HepG2 (cell line): ENCODE measurements at regions not wholly inside any gene's neighbourhood (a gene's known extent, or its start where the extent isn't known, plus 50 kb on each side); places are given as distances from the start of the nearest gene placed in this dataset.

Experiments
- ATAC-seq: fragments of 200-7000 bp; cut with Tn5 transposase; 3 replicates; pipeline ENCODE4 v1.9.1; 2020; ENCODE audit warnings: mild to moderate bottlenecking, moderate library complexity
- BruUV-seq: library from RNA; stranded (reverse); fragments of 400-500 nt; replicated peaks from 2 replicates; lab custom pipeline; 2021; lab: Mats Ljungman, UMichigan
- CTCF ChIA-PET: fragments of 300-600 bp; formaldehyde crosslinking; extraction: SDS; loops from one replicate; lab custom pipeline; 2021; ENCODE audit warnings: low total read pairs, inconsistent platforms, low intra/inter-chr PET ratio; lab: Yijun Ruan, JAX
- POLR2A ChIA-PET: fragments of 350-600 bp; sonication (Branson Sonifier 250); formaldehyde crosslinking; loops from one replicate; lab custom pipeline; 2020; ENCODE audit warnings: antibody characterized with exemption, inconsistent platforms; lab: Yijun Ruan, JAX
- DNase-seq: peaks from one replicate; pipeline ENCODE4 v3.0.0-alpha.2; 2015; ENCODE audit warnings: low spot score
- FAIRE-seq: peaks from 3 replicates; lab custom pipeline; 2011; peaks lifted over from hg19 to GRCh38; lab: Jason Lieb, UNC
- H2AFZ ChIP-seq: one replicate; pipeline ENCODE4 v1.6.1; 2011; ENCODE audit warnings: low read length, inconsistent platforms
- H3K27ac ChIP-seq: fragments of 300-600 bp; 3 replicates; pipeline ENCODE4 v1.8.0; 2011; ENCODE audit warnings: mixed run types, mild to moderate bottlenecking, mixed read lengths, low read length, inconsistent platforms; ENCODE audit not compliant: insufficient read depth; ENCODE audit errors: extremely low read length
- H3K27me3 ChIP-seq, 2 experiments: fragments of 200-600 bp in 1 of 2; 2 replicates in 1 of 2; 3 replicates in 1 of 2; pipeline versions ENCODE4 v1.6.0 to v1.8.0; 2011; ENCODE audit warnings: low read length in 2 of 2, mild to moderate bottlenecking in 2 of 2, moderate library complexity in 2 of 2, inconsistent platforms in 1 of 2; ENCODE audit not compliant: insufficient read depth in 2 of 2, control insufficient read depth in 1 of 2
- H3K36me3 ChIP-seq, 2 experiments: fragments of 200-600 bp in 1 of 2; replicated peaks in 1 of 2; 2 replicates in 1 of 2; 3 replicates in 1 of 2; pipeline versions ENCODE4 v1.5.1 to v1.8.0; 2011; ENCODE audit warnings: low read length in 2 of 2, inconsistent platforms in 1 of 2; ENCODE audit not compliant: insufficient read depth in 2 of 2, control insufficient read depth in 1 of 2
- H3K4me1 ChIP-seq: 2 replicates; pipeline ENCODE4 v1.5.1; 2012; ENCODE audit warnings: low read length, inconsistent platforms; ENCODE audit not compliant: insufficient read depth
- H3K4me2 ChIP-seq: 2 replicates; pipeline ENCODE4 v1.6.0; 2011; ENCODE audit warnings: low read depth, low read length, inconsistent platforms
- H3K4me3 ChIP-seq, 3 experiments: fragments of 200-600 bp in 1 of 3; sonication (generic), shearing (Covaris generic) in 1 of 3; replicated peaks in 1 of 3; 2 replicates each; pipeline ENCODE4 v1.5.1; 2011 to 2016; ENCODE audit warnings: low read length in 3 of 3, inconsistent platforms in 2 of 3, low read depth in 2 of 3, mild to moderate bottlenecking in 2 of 3, control low read depth in 1 of 3, mixed read lengths in 1 of 3; ENCODE audit not compliant: insufficient read depth in 1 of 3
- H3K79me2 ChIP-seq: one replicate; pipeline ENCODE4 v1.6.1; 2011; ENCODE audit warnings: low read length, inconsistent platforms; ENCODE audit not compliant: insufficient read depth
- H3K9ac ChIP-seq: 2 replicates; pipeline ENCODE4 v1.6.0; 2011; ENCODE audit warnings: mild to moderate bottlenecking, low read depth, low read length, inconsistent platforms; ENCODE audit not compliant: insufficient read depth
- H3K9me3 ChIP-seq: 2 replicates; pipeline ENCODE4 v1.5.1; 2012; ENCODE audit warnings: mild to moderate bottlenecking, low read length
- H4K20me1 ChIP-seq: 2 replicates; pipeline ENCODE4 v1.6.0; 2011; ENCODE audit warnings: inconsistent platforms, mild to moderate bottlenecking, low read length, moderate library complexity; ENCODE audit not compliant: insufficient read depth
- AFF4 ChIP-seq: sonication (generic); formaldehyde crosslinking; IDR thresholded peaks from 2 replicates; pipeline ENCODE4 v1.4.0; 2020; ENCODE audit warnings: missing genetic modification reagents
- ATRX ChIP-seq: sonication (generic); formaldehyde crosslinking; IDR thresholded peaks from 2 replicates; pipeline ENCODE4 v1.4.0; 2020; ENCODE audit warnings: missing genetic modification reagents, borderline replicate concordance
- CREBL2 ChIP-seq: sonication (generic); formaldehyde crosslinking; IDR thresholded peaks from 2 replicates; pipeline ENCODE4 v1.8.1; 2023; ENCODE audit warnings: missing genetic modification reagents, mild to moderate bottlenecking, borderline replicate concordance
- FOXP1 ChIP-seq, 2 experiments: fragments of 450-650 bp in 1 of 2; IDR thresholded peaks; 2 replicates each; pipeline ENCODE4 v1.6.1; 2017 to 2018; ENCODE audit warnings: antibody characterized with exemption in 1 of 2
- MEIS2 ChIP-seq: sonication (generic); formaldehyde crosslinking; IDR thresholded peaks from 2 replicates; pipeline ENCODE4 v1.9.0; 2021; ENCODE audit warnings: mild to moderate bottlenecking, missing genetic modification reagents
- RFXANK ChIP-seq: IDR thresholded peaks from 2 replicates; pipeline ENCODE4 v1.6.1; 2016
- STAG1 ChIP-seq: sonication (generic); formaldehyde crosslinking; IDR thresholded peaks from 2 replicates; pipeline ENCODE4 v1.4.0; 2020; ENCODE audit warnings: missing genetic modification reagents
- ZBTB20 ChIP-seq: sonication (generic); formaldehyde crosslinking; IDR thresholded peaks from 2 replicates; pipeline ENCODE4 v1.8.1; 2023; ENCODE audit warnings: missing genetic modification reagents, low read depth, mild to moderate bottlenecking, borderline replicate concordance
- ZNF343 ChIP-seq: sonication (generic); formaldehyde crosslinking; IDR thresholded peaks from 2 replicates; pipeline ENCODE4 v1.4.0; 2020; ENCODE audit warnings: mild to moderate bottlenecking, missing genetic modification reagents
- ZNF513 ChIP-seq: sonication (generic); formaldehyde crosslinking; conservative IDR thresholded peaks from 2 replicates; pipeline ENCODE4 v1.5.0; 2020; ENCODE audit warnings: missing genetic modification reagents
- ZNF563 ChIP-seq: sonication (generic); formaldehyde crosslinking; IDR thresholded peaks from 2 replicates; pipeline ENCODE4 v1.8.0; 2022; ENCODE audit warnings: mild to moderate bottlenecking, moderate library complexity, missing genetic modification reagents
- ZNF639 ChIP-seq: conservative IDR thresholded peaks from 2 replicates; pipeline ENCODE4 v1.6.1; 2018; ENCODE audit warnings: missing genetic modification reagents
- WGBS: methylation state at CpG from one replicate; pipeline ENCODE4 v1.1.6; 2017; ENCODE audit warnings: low lambda C conversion rate; 5-methylcytosine and 5-hydroxymethylcytosine counted together
- in situ Hi-C: cut with HindIII; loops from 2 replicates; pipeline ENCODE4 v1.10.0; 2017; ENCODE audit warnings: low pct_unique_long_range_greater_than_20kb; ENCODE audit not compliant: extremely low pct_ligation_motif_present
- intact Hi-C: fragments of 100-400 bp; cut with micrococcal nuclease; formaldehyde crosslinking; loops from one replicate; pipeline ENCODE4 v1.10.0; 2022; ENCODE audit not compliant: unreplicated experiment
- TF ChIP-seq, protein P1 (sequence below): sonication (generic); formaldehyde crosslinking; IDR thresholded peaks from 2 replicates; pipeline ENCODE4 v1.5.0; 2020; ENCODE audit warnings: mild to moderate bottlenecking, missing genetic modification reagents

DNA sequence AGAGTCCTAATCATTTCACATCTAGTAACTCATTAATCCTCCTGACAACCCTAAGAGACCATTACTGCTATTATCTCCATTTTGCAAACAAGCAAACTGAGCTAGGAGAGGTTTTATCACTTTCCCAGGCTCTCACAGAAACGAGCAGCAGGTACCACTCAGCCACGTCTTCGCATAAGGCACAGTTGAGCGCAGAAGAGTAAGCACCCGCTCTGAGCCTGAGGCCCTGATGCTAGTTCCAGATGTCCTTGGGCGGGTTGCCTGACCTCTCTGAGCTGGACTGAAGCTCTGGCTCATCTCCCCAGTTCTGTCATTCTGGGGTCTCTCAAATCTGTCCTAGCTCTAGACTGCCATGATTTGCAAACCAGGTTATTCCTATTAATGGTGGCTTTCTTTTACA is 72.6 kb upstream of the FRMD4A start (continued):
- TF ChIP-seq ZBTB20 (CRISPR knock-in tag) (no peak), AFF4 (no peak), ZNF563 (CRISPR knock-in tag) (no peak), ZNF513 (CRISPR knock-in tag) (no peak)

DNA sequence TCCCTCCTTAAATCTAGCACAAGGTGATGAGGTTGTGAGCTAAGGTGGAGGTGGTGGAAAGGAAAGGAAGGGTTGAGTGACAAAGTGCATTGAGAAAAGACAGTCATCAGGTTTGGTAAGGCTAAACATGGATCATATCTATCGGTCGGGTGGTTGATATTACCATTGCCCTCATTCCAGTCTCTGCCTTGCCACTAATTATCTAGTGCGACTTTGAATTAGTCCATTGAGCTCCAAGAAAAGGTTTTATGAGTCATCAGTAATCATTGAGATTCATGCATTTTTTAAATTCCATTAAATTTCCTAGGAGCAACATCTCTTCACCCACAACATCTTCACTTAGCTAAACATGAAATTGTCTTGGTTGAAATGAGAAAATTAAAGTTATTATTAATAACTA is 68.9 kb upstream of the FRMD4A start:
- ChIA-PET CTCF (no interaction called here), POLR2A (no interaction called here)
- H3K27me3 ChIP-seq, result no peaks in the 10 kb centered on the region; a peak in 1 of 5 replicates
- FAIRE-seq (no peak), ATAC-seq (no peak), DNase-seq (no peak)
- no peak overlapping the region for H2AFZ ChIP-seq
- WGBS, result 3% methylated on average over 3 of the region's 3 CpGs
- H3K4me2 ChIP-seq, result no peak overlapping the region
- no peak overlapping the region for H3K4me3 ChIP-seq
- BruUV-seq, result no TSS peak
- H4K20me1 ChIP-seq, result no peaks in the 10 kb centered on the region
- H3K36me3 ChIP-seq, result no peaks in the 10 kb centered on the region
- H3K27ac ChIP-seq, result no peak overlapping the region
- intact Hi-C loops, result no loop called here
- no peak overlapping the region for H3K9ac ChIP-seq
- in situ Hi-C loops, result no loop called here
- H3K9me3 ChIP-seq, result no peaks in the 10 kb centered on the region
- H3K4me1 ChIP-seq, result no peaks in the 10 kb centered on the region
- no peaks in the 10 kb centered on the region for H3K79me2 ChIP-seq
- TF ChIP-seq RFXANK (CRISPR knock-in tag) (no peak), ATRX (CRISPR knock-in tag) (no peak), CREBL2 (no peak), MEIS2 (CRISPR knock-in tag) (no peak), STAG1 (CRISPR knock-in tag) (no peak), ZNF639 (CRISPR knock-in tag) (no peak), ZNF343 (CRISPR knock-in tag) (no peak), FOXP1 (IDR thresholded peaks at IDR 0.05) (no peak), FOXP1 (CRISPR knock-in tag; IDR thresholded peaks at IDR 0.05) (no peak)
- TF ChIP-seq, protein P1, sequence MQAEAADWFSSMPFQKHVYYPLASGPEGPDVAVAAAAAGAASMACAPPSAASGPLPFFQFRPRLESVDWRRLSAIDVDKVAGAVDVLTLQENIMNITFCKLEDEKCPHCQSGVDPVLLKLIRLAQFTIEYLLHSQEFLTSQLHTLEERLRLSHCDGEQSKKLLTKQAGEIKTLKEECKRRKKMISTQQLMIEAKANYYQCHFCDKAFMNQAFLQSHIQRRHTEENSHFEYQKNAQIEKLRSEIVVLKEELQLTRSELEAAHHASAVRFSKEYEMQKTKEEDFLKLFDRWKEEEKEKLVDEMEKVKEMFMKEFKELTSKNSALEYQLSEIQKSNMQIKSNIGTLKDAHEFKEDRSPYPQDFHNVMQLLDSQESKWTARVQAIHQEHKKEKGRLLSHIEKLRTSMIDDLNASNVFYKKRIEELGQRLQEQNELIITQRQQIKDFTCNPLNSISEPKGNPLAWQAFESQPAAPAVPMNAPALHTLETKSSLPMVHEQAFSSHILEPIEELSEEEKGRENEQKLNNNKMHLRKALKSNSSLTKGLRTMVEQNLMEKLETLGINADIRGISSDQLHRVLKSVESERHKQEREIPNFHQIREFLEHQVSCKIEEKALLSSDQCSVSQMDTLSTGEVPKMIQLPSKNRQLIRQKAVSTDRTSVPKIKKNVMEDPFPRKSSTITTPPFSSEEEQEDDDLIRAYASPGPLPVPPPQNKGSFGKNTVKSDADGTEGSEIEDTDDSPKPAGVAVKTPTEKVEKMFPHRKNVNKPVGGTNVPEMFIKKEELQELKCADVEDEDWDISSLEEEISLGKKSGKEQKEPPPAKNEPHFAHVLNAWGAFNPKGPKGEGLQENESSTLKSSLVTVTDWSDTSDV (CRISPR knock-in tag), result no peak
